Panc1 (cell line): ENCODE measurements at regions not wholly inside any gene's neighbourhood (a gene's known extent, or its start where the extent isn't known, plus 50 kb on each side); places are given as distances from the start of the nearest gene placed in this dataset.

Source experiments
- ATAC-seq: fragments of 200-7000 bp; cut with Tn5 transposase; 2 replicates; pipeline ENCODE4 v1.9.1; 2020; ENCODE audit warnings: mild to moderate bottlenecking, moderate library complexity
- BruUV-seq: library from RNA; stranded (reverse); fragments of 400-500 nt; replicated peaks from 2 replicates; lab custom pipeline; 2021; lab: Mats Ljungman, UMichigan
- CTCF ChIA-PET: fragments of 300-600 bp; sonication (Branson Sonifier 250); formaldehyde crosslinking; loops from one replicate; lab custom pipeline; 2022; ENCODE audit warnings: antibody characterized with exemption; lab: Charles Lee
- POLR2A ChIA-PET: fragments of 300-600 bp; sonication (Branson Sonifier 250); formaldehyde crosslinking; loops from one replicate; lab custom pipeline; 2022; ENCODE audit warnings: antibody characterized with exemption; lab: Charles Lee
- DNase-seq: peaks from one replicate; pipeline ENCODE4 v3.0.0-alpha.2; 2010; ENCODE audit warnings: low read depth, low spot score
- H3K27ac ChIP-seq: 2 replicates; pipeline ENCODE4 v1.5.1; 2011; ENCODE audit warnings: mild to moderate bottlenecking, low read length, inconsistent platforms
- H3K27me3 ChIP-seq: fragments of 200-500 bp; sonication (Bioruptor generic); 2 replicates; pipeline ENCODE4 v1.6.0; 2014; ENCODE audit warnings: low read length, inconsistent platforms; ENCODE audit not compliant: control insufficient read depth, insufficient read depth
- H3K36me3 ChIP-seq: fragments of 200-500 bp; sonication (Bioruptor generic); 2 replicates; pipeline ENCODE4 v1.5.1; 2014; ENCODE audit warnings: inconsistent platforms, mild to moderate bottlenecking, low read length, moderate library complexity; ENCODE audit not compliant: control insufficient read depth, insufficient read depth
- H3K4me1 ChIP-seq: 2 replicates; pipeline ENCODE4 v1.5.1; 2011; ENCODE audit warnings: inconsistent platforms, mild to moderate bottlenecking, low read length, moderate library complexity; ENCODE audit not compliant: control insufficient read depth, insufficient read depth
- H3K4me3 ChIP-seq, 2 experiments: 2 replicates each; pipeline ENCODE4 v1.5.1; 2011 to 2012; ENCODE audit warnings: low read depth in 2 of 2, low read length in 2 of 2, mild to moderate bottlenecking in 2 of 2, inconsistent platforms in 1 of 2, moderate library complexity in 1 of 2
- H3K9me3 ChIP-seq: fragments of 200-500 bp; sonication (Bioruptor generic); 2 replicates; pipeline ENCODE4 v1.5.1; 2014; ENCODE audit warnings: low read depth, mild to moderate bottlenecking, inconsistent platforms, low read length, moderate library complexity; ENCODE audit not compliant: control insufficient read depth, insufficient read depth
- POLR2AphosphoS5 ChIP-seq: IDR thresholded peaks from 2 replicates; pipeline ENCODE4 v1.6.1; 2012; ENCODE audit warnings: mild to moderate bottlenecking, low read depth, low read length, moderate library complexity
- SIN3A ChIP-seq: IDR thresholded peaks from 2 replicates; pipeline ENCODE4 v1.6.1; 2012; ENCODE audit warnings: low read depth, mild to moderate bottlenecking, low read length, moderate library complexity, borderline replicate concordance; ENCODE audit not compliant: insufficient read depth
- TCF7L2 ChIP-seq: IDR thresholded peaks from 2 replicates; pipeline ENCODE4 v1.6.1; 2011; ENCODE audit warnings: mild to moderate bottlenecking, low read depth, low read length, inconsistent platforms
- in situ Hi-C: cut with HindIII; loops from 2 replicates; pipeline ENCODE4 v1.10.0; 2016; ENCODE audit warnings: low sequenced_read_pairs, low pct_unique_long_range_greater_than_20kb
- intact Hi-C: fragments of 100-400 bp; cut with micrococcal nuclease; formaldehyde crosslinking; loops from one replicate; pipeline ENCODE4 v1.10.0; 2022; ENCODE audit not compliant: unreplicated experiment
- TF ChIP-seq, protein P1 (sequence below), 2 experiments: IDR thresholded peaks; 2 replicates each; pipeline ENCODE4 v1.6.1; 2011 to 2012; ENCODE audit warnings: low read depth in 2 of 2, control low read depth in 1 of 2, low read length in 1 of 2, mild to moderate bottlenecking in 1 of 2, moderate library complexity in 1 of 2; ENCODE audit not compliant: insufficient read depth in 1 of 2
- TF ChIP-seq, protein P2 (sequence below): fragments of 450-650 bp; IDR thresholded peaks from 2 replicates; pipeline ENCODE4 v1.5.1; 2017; ENCODE audit warnings: mild to moderate bottlenecking

DNA sequence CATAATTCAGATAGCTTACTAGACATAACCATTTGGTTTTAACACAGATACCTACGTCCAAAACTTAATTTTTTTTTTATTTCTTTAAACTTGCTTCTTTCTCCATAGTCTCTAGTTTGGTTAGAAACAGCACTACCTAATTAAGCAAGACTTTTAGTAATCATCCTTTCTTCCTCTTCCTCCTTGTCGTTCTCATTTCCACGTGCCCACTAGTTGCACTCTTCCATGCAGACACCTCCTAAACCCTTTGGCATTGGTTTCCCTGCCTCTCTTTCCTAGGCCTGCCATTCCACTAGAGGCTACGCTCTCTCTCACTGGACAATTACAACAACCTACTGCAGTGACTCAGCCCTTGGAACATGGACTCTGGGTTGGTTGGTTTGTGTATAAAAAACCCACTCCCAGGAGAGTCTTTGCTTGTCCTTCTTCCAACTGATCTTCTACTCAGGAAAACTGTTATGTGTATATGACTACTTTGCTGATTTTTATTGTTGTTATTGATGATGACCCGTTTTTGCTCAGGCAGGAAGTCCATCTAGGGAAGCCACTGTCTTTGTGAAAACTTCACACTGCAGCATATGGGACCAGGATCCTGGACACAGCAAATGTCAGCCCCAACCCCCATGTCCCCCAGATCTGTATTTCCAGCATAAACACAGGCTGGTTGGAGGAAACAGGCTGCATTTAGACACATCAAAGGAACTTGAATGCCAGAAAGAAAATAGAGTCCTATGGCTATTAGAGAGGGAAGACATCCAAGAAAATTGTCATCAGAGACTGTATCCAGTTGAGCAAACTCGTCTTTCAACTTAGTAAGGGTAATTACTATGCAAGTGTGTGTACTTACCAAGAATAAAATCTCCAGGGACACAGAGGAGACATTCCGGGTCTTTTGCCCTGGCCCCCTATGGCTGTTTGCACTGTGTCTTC is 503.2 kb downstream of the GADD45G start:
- no TSS peak for BruUV-seq
- Histone ChIP-seq H3K27ac (no peak overlapping the region), H3K36me3 (no peaks in the 10 kb centered on the region; the same call in 1 of the 2 replicates), H3K27me3 (no peaks in the 10 kb centered on the region), H3K4me1 (no peaks in the 10 kb centered on the region), H3K4me3 (no peak overlapping the region), H3K9me3 (no peaks in the 10 kb centered on the region)
- no peak for ATAC-seq
- ChIA-PET CTCF (no interaction called here), POLR2A (no interaction called here)
- intact Hi-C loops = no loop called here
- in situ Hi-C loops = no loop called here
- no peak for DNase-seq
- TF ChIP-seq SIN3A (no peak), POLR2AphosphoS5 (no peak), TCF7L2 (no peak)
- TF ChIP-seq, protein P1, sequence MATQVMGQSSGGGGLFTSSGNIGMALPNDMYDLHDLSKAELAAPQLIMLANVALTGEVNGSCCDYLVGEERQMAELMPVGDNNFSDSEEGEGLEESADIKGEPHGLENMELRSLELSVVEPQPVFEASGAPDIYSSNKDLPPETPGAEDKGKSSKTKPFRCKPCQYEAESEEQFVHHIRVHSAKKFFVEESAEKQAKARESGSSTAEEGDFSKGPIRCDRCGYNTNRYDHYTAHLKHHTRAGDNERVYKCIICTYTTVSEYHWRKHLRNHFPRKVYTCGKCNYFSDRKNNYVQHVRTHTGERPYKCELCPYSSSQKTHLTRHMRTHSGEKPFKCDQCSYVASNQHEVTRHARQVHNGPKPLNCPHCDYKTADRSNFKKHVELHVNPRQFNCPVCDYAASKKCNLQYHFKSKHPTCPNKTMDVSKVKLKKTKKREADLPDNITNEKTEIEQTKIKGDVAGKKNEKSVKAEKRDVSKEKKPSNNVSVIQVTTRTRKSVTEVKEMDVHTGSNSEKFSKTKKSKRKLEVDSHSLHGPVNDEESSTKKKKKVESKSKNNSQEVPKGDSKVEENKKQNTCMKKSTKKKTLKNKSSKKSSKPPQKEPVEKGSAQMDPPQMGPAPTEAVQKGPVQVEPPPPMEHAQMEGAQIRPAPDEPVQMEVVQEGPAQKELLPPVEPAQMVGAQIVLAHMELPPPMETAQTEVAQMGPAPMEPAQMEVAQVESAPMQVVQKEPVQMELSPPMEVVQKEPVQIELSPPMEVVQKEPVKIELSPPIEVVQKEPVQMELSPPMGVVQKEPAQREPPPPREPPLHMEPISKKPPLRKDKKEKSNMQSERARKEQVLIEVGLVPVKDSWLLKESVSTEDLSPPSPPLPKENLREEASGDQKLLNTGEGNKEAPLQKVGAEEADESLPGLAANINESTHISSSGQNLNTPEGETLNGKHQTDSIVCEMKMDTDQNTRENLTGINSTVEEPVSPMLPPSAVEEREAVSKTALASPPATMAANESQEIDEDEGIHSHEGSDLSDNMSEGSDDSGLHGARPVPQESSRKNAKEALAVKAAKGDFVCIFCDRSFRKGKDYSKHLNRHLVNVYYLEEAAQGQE (IDR thresholded peaks at IDR 0.05; ENCODE audit: insufficient read depth in 1 of 2, low read depth in 2 of 2, low read length in 1 of 2) = no peak
- TF ChIP-seq, protein P2, sequence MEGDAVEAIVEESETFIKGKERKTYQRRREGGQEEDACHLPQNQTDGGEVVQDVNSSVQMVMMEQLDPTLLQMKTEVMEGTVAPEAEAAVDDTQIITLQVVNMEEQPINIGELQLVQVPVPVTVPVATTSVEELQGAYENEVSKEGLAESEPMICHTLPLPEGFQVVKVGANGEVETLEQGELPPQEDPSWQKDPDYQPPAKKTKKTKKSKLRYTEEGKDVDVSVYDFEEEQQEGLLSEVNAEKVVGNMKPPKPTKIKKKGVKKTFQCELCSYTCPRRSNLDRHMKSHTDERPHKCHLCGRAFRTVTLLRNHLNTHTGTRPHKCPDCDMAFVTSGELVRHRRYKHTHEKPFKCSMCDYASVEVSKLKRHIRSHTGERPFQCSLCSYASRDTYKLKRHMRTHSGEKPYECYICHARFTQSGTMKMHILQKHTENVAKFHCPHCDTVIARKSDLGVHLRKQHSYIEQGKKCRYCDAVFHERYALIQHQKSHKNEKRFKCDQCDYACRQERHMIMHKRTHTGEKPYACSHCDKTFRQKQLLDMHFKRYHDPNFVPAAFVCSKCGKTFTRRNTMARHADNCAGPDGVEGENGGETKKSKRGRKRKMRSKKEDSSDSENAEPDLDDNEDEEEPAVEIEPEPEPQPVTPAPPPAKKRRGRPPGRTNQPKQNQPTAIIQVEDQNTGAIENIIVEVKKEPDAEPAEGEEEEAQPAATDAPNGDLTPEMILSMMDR = no peak

DNA sequence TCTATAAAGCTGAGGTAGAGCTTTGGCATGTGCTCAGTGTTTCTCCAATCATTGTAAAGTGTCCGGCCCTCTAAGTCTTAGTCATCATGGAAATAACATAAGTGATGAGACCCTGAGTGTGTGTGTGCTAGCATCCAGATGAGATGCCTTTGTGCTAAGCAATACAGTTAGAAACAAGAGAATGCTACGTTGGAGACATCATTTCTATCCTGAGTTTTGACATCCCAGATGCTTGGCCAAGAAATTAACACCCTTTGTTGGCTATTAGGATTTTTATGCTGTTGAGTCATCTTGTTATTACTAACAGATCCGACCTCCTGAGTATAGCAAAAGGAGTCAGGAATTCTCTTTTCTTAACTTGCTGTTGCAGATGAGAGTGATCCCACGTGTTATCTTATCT is 508.0 kb downstream of the GADD45G start:
- POLR2A ChIA-PET = no interaction called here
- ATAC-seq (no peak), DNase-seq (no peak)
- no peak overlapping the region for H3K27ac ChIP-seq
- no peaks in the 10 kb centered on the region; the same call in 1 of the 2 replicates for H3K36me3 ChIP-seq
- H3K9me3 ChIP-seq = no peaks in the 10 kb centered on the region
- BruUV-seq = no TSS peak
- H3K4me3 ChIP-seq = no peak overlapping the region
- intact Hi-C loops = no loop called here
- TF ChIP-seq TCF7L2 = no peak
- TF ChIP-seq, protein P2 = no peak
- TF ChIP-seq SIN3A = no peak
- no peak for TF ChIP-seq POLR2AphosphoS5
- TF ChIP-seq, protein P1 (IDR thresholded peaks at IDR 0.05; ENCODE audit: insufficient read depth in 1 of 2, low read depth in 2 of 2, low read length in 1 of 2) = no peak
- no peaks in the 10 kb centered on the region for H3K4me1 ChIP-seq
- in situ Hi-C loops = no loop called here
- no peaks in the 10 kb centered on the region for H3K27me3 ChIP-seq
- CTCF ChIA-PET = no interaction called here
